ENCODE measurements at regions not wholly inside any gene's neighbourhood (a gene's known extent, or its start where the extent isn't known, plus 50 kb on each side); places are given as distances from the start of the nearest gene placed in this dataset.

- DNase-seq (ENCODE audit: low read depth), result no peak
Measured at GRCh38 chr6:95071464-95071863, 505.9 kb upstream of the MANEA start.

DNA sequence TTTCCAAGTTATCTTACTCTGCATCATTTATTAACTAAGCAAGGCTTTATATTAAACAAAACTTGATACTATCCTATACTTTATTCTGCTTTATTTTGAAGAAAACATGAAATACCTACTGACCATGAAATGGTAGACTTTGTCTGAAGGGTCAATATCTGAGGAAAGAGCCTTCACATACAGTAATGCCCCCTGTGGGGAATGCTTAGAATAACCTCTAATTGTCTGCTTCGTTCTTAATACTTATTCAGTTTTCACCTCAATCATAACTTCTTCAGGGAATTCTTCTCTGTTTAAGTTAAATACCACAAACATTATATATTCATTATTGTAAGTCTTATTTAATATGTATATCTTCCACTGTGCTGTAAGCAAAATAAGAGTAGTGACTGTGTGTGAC lies 498.9 kb upstream of the MANEA start:
- no peak for DNase-seq (ENCODE audit: low read depth)

- no peak for DNase-seq (ENCODE audit: low read depth)
Measured at GRCh38 chr6:95081231-95081630, 496.1 kb upstream of the MANEA start.

DNA sequence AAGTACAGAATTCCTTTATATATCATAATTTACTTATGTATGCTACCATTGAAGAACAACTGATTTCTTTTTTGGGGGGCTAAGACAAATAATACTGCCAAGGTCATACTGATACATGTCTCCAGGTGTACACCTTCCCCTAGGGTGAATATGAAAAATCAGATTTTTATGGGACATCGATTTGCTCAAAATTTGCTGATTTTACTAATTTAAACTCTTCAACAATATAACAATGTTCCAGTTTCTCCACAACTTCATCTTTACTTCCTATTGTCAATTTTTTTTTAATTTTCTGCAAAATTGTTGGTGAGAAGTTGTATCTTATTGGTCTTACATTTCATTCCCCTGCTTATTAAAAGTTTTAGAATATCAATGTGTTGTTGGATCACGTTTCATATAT lies 495.4 kb upstream of the MANEA start:
- DNase-seq (ENCODE audit: low read depth), result no peak

DNA sequence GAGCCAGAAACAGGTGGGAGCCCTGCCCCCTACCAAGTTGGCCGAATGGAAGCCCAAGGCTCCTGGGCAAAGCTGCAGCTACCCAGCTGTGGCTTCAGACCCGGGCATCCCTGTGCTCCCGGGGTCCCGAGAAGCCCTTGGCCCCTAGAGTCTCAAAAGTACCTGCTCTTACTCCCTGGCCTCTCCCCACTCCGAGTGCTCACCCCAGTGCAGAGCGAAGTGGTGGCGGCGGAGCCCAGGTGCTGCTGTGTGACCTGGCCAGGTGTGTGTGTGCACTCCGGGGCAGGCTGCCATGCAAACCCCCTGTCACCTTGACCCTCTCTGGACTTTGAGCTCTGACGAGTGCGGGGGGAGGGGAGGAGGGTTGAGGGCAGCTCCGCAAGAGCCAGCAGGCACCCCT lies 493.8 kb upstream of the MANEA start:
- DNase-seq (ENCODE audit: low read depth), result no peak

GRCh38 chr6:95084867-95085266 lies 492.5 kb upstream of the MANEA start:
- no peak for DNase-seq (ENCODE audit: low read depth)

- peak; percentile 15 for DNase-seq (ENCODE audit: low read depth)
Measured at GRCh38 chr6:95087394-95088097, 489.8 kb upstream of the MANEA start.

DNA sequence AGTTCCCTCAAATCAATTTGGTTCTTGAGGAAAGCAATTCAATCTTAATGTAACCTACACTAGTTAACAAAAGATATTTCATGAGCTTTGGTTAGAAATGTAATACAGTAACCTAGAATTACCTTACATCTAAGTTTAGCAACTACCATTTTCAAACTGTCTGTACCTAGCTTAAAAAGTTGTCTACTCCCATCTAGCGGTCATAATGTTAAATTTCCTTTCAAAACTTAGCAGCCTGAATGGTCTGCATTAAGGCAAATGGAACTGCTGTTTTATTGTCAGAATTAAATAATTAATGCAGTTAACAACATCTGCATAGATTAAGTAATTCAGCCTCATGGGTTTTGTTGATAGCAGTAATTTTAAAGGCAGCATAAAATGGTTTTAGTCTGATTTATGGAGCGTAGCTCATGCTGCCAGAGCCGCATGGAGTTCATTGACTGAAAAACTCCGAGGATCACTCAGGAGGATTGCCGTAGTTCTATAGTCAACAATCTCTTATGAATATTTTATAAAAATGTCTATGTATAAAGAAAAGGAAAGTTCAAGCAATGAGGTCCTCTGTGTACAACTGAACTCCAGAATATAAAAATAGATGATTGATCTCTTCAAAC lies 485.4 kb upstream of the MANEA start:
- peak; percentile 32 for DNase-seq (ENCODE audit: low read depth)

DNA sequence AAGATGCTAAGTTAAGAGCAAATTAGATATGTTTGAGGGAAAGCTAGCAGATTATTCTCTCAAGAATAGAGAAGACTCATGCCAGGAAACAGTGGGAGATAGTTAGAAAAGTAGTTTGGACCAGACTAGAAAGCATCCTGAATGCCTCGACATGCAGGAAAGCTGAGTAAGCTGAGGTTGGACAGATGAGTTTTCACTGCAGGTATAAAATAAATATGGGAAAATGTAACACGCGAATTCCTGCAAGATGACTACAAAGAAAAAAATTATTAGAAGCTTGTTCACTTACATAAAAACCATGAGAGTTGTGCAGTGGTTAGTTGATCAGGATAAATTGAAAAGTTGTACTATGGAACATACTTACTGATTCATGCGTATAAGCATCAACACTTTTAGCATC lies 484.2 kb upstream of the MANEA start:
- no peak for DNase-seq (ENCODE audit: low read depth)

- no peak for DNase-seq (ENCODE audit: low read depth)
Measured at GRCh38 chr6:95094751-95095663, 482.3 kb upstream of the MANEA start.

GRCh38 chr6:95095855-95096254 lies 481.5 kb upstream of the MANEA start:
- no peak for DNase-seq (ENCODE audit: low read depth)

GRCh38 chr6:95099410-95099809 lies 477.9 kb upstream of the MANEA start:
- DNase-seq (ENCODE audit: low read depth), result no peak

- DNase-seq (ENCODE audit: low read depth), result no peak
Measured at GRCh38 chr6:95109212-95109611, 468.1 kb upstream of the MANEA start.

GRCh38 chr6:95110767-95111166 lies 466.6 kb upstream of the MANEA start:
- DNase-seq (ENCODE audit: low read depth), result no peak

DNA sequence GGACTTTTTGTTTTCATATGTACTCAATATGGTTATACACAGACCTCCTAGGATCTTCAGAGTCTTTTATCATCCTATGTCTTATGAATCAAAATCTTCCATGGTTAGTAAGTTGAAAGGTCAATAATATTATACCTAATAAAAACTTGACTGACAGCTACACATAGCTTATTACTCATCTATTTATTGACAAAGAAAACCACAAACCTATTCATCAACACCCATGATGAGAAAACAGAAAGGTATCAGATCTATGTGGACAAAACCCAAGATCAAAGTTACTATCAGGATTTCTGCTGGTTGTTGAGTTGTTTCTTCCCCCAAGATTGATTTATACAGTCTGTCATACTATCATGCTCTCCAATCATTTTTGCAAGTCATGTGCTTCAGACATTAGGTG lies 460.1 kb upstream of the MANEA start:
- DNase-seq (ENCODE audit: low read depth), result no peak

DNA sequence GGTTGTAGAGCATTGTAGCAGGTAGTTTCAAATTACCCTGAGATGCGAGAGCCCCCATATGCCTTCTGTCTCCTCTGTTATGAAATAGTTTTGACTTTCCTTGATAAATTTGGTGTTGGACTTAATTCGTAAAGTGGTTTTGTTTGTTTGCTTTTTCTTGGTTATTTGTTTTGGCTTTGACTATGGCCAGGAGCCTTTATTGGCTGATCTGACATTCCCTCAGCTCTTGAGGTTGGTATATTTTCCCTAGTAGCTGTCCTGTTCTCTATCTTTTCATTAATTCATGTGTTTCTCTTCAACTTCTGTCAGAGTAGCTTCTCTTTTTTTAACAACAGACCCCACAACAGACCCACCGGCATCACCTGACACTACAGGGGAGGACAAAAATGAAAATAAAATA lies 457.4 kb upstream of the MANEA start:
- DNase-seq (ENCODE audit: low read depth), result no peak

DNA sequence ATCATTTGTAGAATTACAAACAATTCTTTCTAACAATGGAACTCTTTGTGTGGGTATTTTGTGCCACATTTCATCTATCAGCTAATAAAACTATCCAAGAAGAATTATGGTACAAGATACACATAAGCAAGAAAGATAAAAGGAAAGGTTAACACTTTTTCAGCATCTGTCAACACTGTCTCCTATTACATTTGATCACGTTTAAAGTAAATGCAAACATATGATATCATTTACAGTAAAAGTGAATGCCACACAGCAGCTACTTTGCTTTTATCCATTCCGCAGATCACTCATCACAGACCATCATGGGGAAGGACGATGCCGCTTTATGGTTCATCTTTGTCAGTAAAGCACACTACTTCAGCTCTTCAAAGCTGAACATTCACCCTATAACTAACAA lies 456.4 kb upstream of the MANEA start:
- no peak for DNase-seq (ENCODE audit: low read depth)

GRCh38 chr6:95127261-95127660 lies 450.1 kb upstream of the MANEA start:
- no peak for DNase-seq (ENCODE audit: low read depth)

DNA sequence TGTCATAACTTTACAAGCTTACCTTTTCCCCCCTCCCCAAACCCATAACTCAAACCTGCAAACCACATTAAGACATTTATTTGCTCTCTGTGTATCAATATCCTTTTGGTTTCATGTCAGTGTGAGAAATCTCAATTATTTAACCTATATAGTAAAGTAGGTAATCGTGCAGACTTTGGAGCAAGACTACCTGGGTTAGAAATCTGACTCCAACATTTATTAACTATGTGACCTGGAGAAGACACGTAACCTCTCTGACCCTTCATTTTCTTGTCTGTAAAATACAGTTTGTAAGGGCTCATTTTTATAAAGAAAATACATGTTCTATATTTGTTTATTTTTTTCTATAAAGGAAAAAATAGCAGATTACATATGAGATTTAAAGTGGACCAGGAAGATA lies 448.9 kb upstream of the MANEA start:
- no peak for DNase-seq (ENCODE audit: low read depth)

DNA sequence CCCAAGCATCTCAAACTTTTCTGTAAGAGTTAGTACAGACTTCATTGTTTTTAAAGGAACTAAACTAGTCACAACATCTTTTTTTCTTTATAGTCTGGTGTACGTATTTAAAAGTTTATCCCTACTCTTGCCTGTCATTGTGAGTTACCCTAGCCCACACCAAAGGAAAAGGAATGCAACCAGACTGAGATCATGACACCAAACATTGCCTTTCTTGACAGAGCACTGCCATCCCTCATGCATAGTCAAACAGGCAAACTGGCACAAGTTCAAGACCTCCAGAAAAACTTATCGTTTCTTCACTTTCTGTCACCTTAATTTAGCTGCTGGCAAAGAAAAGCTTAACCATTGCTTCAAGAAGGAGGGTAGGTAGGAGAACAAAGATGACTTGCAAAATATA lies 448.4 kb upstream of the MANEA start:
- no peak for DNase-seq (ENCODE audit: low read depth)

DNA sequence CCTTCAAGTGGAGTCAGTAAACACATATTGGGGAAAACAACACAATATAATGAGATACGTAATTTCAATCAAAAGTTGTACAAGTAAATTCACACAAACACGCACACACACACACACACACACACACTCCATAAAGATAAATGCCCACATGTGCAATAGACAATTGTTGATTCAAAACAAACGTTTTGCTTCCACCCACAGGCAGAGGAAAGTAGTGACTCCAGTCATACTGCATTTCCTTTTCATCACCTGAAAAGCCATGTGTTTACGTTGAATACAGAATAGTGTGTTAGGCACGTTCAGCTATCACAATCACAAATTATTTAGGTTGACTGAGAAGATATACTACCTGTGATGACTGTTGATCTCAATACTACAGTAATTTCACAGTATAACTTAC lies 443.8 kb upstream of the MANEA start:
- no peak for DNase-seq (ENCODE audit: low read depth)

GRCh38 chr6:95135182-95135581 lies 442.2 kb upstream of the MANEA start:
- no peak for DNase-seq (ENCODE audit: low read depth)

DNA sequence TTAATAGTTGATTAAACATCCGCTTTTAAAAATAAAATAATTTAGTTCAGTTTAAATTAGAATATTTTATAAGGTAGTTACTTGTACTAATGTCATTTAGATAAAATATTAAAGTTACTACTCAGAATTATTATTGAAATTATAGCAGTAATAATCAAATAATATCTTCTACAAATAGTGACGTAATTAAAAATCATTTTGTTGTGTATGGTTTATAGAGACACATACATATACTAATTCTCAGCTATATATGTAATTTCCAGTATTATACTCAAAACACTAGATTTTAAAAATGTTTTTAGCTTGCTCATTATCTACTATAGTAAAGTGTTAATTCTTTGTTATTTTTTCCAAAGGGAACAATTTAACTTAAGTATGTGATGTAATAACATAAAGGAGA lies 435.2 kb upstream of the MANEA start:
- DNase-seq (ENCODE audit: low read depth), result no peak
